ENCODE measurements at regions not wholly inside any gene's neighbourhood (a gene's known extent, or its start where the extent isn't known, plus 50 kb on each side); places are given as distances from the start of the nearest gene placed in this dataset.

GRCh38 chr5:147036691-147037245, 158.2 kb upstream of the PPP2R2B start:
- no peak for DNase-seq (ENCODE audit: extremely low read depth, low read depth)

GRCh38 chr5:147037515-147038205, 159.1 kb upstream of the PPP2R2B start:
- no peak for DNase-seq (ENCODE audit: extremely low read depth, low read depth)

GRCh38 chr5:147040856-147041255, 162.3 kb upstream of the PPP2R2B start:
- no peak for DNase-seq (ENCODE audit: extremely low read depth, low read depth)

GRCh38 chr5:147044572-147045273, 166.2 kb upstream of the PPP2R2B start:
- no peak for DNase-seq (ENCODE audit: extremely low read depth, low read depth)

DNA sequence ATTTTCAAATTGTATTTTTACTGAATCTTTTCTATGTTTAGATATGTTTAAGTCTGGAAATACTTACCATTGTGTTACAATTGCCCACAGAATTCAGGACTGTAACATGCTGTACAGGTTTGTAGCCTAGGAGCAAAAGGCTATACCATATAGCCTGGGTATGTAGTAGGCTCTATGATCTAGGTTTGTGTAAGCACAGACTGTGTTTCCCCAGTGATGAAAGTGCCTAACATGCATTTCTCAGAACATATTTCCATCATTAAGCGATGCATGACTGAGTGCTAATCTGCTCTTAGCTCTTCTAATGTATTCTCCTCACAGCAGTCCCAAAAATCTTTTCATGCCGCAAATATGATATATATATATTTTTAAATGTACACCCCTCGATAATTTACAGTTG, 166.7 kb upstream of the PPP2R2B start:
- no peak for DNase-seq (ENCODE audit: extremely low read depth, low read depth)

DNA sequence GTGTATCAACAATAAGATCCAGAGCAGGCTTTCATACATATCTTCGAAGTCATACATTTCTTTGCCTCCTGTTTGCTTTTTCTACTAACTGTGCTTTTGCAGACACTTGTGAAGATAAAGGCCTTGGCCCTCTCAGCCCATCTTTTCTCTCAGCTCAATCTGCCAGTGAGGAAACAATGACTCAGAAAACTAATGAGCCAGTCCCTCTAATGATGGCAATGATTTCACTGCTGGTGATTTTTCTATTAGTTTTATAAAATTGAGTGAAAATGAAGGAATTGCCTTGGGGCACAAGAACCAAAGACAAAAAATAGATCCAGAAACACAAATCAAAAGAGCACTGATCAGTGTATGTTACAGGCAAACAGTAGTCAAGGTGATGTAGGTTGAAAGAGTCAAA, 167.7 kb upstream of the PPP2R2B start:
- no peak for DNase-seq (ENCODE audit: extremely low read depth, low read depth)

GRCh38 chr5:147046894-147047293, 168.3 kb upstream of the PPP2R2B start:
- no peak for DNase-seq (ENCODE audit: extremely low read depth, low read depth)

DNA sequence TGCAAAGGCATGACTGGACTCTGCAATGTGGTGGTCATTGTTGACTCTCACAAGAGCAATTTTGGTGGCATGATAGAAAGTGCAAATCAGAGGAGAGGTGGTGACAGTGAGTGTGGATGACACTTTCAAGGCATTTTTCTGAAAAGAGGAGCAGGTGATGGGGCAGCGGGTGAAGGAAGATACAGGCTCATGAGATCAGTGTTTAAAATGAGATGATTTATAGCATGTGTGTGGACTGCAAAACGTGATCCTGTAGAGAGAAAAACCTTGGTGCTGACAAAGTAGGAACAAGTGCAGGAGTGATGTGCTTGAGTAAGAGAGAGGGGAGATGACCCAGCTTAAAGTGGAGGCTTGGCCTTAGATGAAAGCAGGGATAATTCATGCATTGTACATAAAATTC, 171.2 kb upstream of the PPP2R2B start:
- no peak for DNase-seq (ENCODE audit: extremely low read depth, low read depth)

- no peak for DNase-seq (ENCODE audit: extremely low read depth, low read depth)
These were observed 171.6 kb upstream of the PPP2R2B start for GRCh38 chr5:147050172-147050571.

GRCh38 chr5:147051193-147051592, 172.6 kb upstream of the PPP2R2B start:
- no peak for DNase-seq (ENCODE audit: extremely low read depth, low read depth)

DNA sequence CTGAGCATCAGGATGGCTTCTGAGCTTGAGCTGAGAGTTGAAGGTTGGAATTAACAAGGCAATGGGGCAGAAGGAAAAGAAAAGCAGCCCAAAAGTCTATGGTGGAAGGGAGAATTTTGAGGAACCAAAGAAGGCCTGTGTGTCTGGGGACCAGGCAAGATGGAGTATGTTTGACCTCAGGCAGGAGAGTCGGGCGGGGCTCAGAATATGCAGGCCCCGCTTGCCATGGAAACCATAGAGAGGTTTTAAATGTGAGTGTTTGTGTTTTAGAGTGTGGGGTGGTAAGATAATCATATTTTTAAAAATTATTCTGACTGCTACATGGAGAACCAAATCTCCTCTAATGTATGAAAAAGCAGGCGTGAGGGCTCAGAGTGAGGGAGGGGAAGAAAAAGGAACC, 174.0 kb upstream of the PPP2R2B start:
- DNase-seq (ENCODE audit: extremely low read depth, low read depth): no peak

DNA sequence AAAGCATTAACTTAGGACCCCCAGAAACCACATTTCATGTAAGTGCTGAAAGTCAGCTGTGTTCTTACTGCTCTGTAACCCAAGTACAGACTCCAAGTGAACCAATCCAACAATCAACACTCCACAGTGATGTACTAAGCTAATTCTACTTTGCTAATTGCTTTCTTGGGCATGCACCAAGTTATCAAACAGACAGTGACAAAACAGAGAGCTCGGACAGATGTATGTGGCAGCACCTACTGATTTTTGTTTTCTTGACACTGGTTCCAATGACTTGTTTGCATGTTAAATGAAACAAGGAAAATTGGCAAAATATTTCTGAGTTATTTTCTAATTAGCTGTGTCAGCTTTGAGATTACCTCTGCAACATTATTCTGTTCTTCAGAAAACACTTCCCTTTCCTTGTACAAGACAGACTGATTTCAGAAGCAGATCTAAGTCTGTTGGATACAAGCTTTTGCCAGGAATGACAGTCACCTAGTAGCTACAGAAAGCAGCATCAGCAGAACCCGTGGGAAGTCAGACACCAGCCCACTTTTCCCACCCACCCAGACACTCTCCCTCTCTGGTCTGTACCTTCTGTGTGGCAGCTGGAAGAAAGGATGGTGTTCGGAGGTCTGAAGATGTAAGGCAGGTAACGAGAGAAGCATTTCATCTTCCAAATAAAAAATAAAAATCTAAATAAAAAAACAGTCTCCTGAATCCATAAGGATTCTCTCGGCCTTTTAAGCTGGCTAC, 176.7 kb upstream of the PPP2R2B start:
- DNase-seq (ENCODE audit: extremely low read depth, low read depth): no peak

GRCh38 chr5:147055850-147056566, 177.5 kb upstream of the PPP2R2B start:
- DNase-seq (ENCODE audit: extremely low read depth, low read depth): no peak

DNA sequence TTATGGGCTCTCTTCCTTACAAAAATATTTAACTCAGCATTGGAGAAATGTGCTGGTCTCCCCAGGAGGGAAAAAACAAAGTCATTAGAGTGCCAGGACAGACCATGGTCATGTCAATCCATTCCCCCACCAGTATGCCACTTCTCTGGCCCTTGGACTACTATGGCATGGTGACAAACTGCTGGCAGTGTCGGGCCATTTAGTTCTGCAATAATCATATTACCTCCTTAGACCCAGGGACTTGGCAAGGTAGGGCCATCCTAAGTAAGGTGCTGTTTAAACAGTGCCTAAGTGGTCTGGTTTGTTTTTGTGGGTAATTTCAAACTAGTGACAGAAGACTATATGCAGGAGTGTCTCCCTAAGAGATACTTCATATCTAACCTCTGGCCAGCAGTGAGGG, 177.8 kb upstream of the STK32A start:
- no peak for DNase-seq (ENCODE audit: extremely low read depth, low read depth)

GRCh38 chr5:147061431-147061830, 173.4 kb upstream of the STK32A start:
- no peak for DNase-seq (ENCODE audit: extremely low read depth, low read depth)

- DNase-seq (ENCODE audit: extremely low read depth, low read depth): no peak
These were observed 172.4 kb upstream of the STK32A start for GRCh38 chr5:147062427-147062826.

GRCh38 chr5:147063943-147064342, 170.9 kb upstream of the STK32A start:
- no peak for DNase-seq (ENCODE audit: extremely low read depth, low read depth)

GRCh38 chr5:147065071-147065470, 169.8 kb upstream of the STK32A start:
- no peak for DNase-seq (ENCODE audit: extremely low read depth, low read depth)

DNA sequence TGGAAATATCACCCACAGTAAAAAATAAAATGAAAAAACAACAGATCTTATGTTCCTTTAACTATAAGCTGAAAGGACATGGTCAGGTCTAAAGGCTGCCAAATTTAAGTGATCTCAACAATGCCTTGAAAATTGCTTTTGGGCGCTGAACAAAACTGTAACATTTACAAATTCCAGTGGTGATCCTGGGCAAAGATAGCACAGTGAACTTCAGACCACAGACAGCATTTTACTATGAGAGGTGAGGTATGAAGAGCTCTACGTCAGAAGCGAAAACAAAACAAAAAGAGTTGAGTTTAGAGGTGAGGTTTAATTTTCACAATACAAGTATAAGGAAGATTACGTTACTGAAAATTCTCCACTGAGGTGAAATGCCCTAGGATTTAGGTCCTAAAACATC, 165.8 kb upstream of the STK32A start:
- no peak for DNase-seq (ENCODE audit: extremely low read depth, low read depth)

DNA sequence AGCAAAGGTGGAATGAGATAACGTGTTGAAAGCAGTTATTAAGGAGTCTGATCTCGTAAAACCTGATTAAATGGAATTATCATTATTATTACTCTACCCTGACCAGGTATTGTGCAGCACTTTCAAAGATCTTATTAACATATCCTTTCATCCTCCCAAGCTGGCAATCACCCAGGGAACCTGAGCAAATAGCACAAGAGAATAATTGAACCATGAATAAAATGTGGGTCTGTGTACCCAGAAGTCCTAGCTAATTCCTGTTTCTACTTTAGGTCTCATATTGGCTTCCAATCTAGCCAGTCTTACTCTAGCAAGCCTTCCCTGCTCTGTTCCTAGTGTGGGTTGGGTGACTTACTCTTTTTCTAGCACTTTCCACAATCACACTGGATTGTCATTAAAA, 162.2 kb upstream of the STK32A start:
- no peak for DNase-seq (ENCODE audit: extremely low read depth, low read depth)

- no peak for DNase-seq (ENCODE audit: extremely low read depth, low read depth)
These were observed 161.7 kb upstream of the STK32A start for GRCh38 chr5:147073098-147073497.
